Gastroesophageal sphincter (tissue), 4 donors: ENCODE measurements at regions not wholly inside any gene's neighbourhood (a gene's known extent, or its start where the extent isn't known, plus 50 kb on each side); places are given as distances from the start of the nearest gene placed in this dataset.
"Not testable (repeated sequence)": the region's sequence is repeated elsewhere in the genome, so short reads cannot be mapped to it uniquely, and the experiment has no call there.

Experiments
- ATAC-seq: fragments of 150-250 bp; one replicate; pipeline ENCODE4 v1.9.1; 2016; ENCODE audit warnings: mild to moderate bottlenecking, moderate library complexity
- H3K27ac ChIP-seq, 4 donors: fragments of 200-600 bp; sonication (generic) in 3 of 4; 1 replicate in 3 of 4; 2 replicates in 1 of 4; pipeline ENCODE4 v1.5.1; 2016 to 2019
- H3K27me3 ChIP-seq: fragments of 200-600 bp; sonication (generic); one replicate; pipeline ENCODE4 v1.5.1; 2019
- H3K36me3 ChIP-seq, 2 donors: fragments of 200-600 bp; sonication (generic); one replicate each; pipeline ENCODE4 v1.5.1; 2019; ENCODE audit warnings: control low read depth in 1 of 2
- H3K4me1 ChIP-seq, 3 donors: fragments of 200-600 bp; sonication (generic); 1 replicate in 2 of 3; 2 replicates in 1 of 3; pipeline ENCODE4 v1.5.1; 2016 to 2019; ENCODE audit warnings: control low read depth in 2 of 3
- H3K4me3 ChIP-seq, 2 donors: fragments of 200-600 bp; sonication (generic); one replicate each; pipeline ENCODE4 v1.5.1; 2019; ENCODE audit warnings: mild to moderate bottlenecking in 1 of 2, moderate library complexity in 1 of 2
- H3K9me3 ChIP-seq, 3 donors: fragments of 200-600 bp; sonication (generic); one replicate each; pipeline ENCODE4 v1.5.1; 2017 to 2019; ENCODE audit warnings: control low read depth in 2 of 3
- CTCF ChIP-seq, 4 experiments: fragments of 200-600 bp in 2 of 4; fragments of 450-650 bp in 2 of 4; sonication (generic) in 1 of 4; IDR thresholded peaks; one replicate each; pipeline ENCODE4 v1.5.1; 2017 to 2019; ENCODE audit warnings: antibody characterized with exemption in 4 of 4, mild to moderate bottlenecking in 2 of 4, moderate library complexity in 2 of 4
- EP300 ChIP-seq: sonication (generic); formaldehyde crosslinking; IDR thresholded peaks from one replicate; pipeline ENCODE4 v1.6.1; 2017; ENCODE audit warnings: antibody characterized with exemption, mild to moderate bottlenecking
- POLR2A ChIP-seq, 2 donors: fragments of 450-650 bp; IDR thresholded peaks; one replicate each; pipeline ENCODE4 v1.6.1; 2017; ENCODE audit warnings: antibody characterized with exemption in 2 of 2, mild to moderate bottlenecking in 2 of 2, moderate library complexity in 1 of 2
- POLR2AphosphoS5 ChIP-seq: sonication (generic); formaldehyde crosslinking; IDR thresholded peaks from one replicate; pipeline ENCODE4 v1.6.1; 2017; ENCODE audit warnings: antibody characterized with exemption
- WGBS, 2 donors: methylation state at CpG; one replicate each; pipeline ENCODE4 v1.1.5; 2018; ENCODE audit warnings: low coverage in 1 of 2; 5-methylcytosine and 5-hydroxymethylcytosine counted together

- no peaks in the 10 kb centered on the region for H3K36me3 ChIP-seq
- no peak for ATAC-seq
- WGBS, 2 donors, result 64 to 69% methylated on average over 2 of the region's 2 CpGs
- TF ChIP-seq CTCF (IDR thresholded peaks at IDR 0.05), result no peak
- TF ChIP-seq EP300, result no peak
- no peak for TF ChIP-seq POLR2AphosphoS5
- TF ChIP-seq POLR2A (IDR thresholded peaks at IDR 0.05), result no peak
- no peak overlapping the region for H3K27ac ChIP-seq
- H3K27me3 ChIP-seq, result no peaks in the 10 kb centered on the region
- H3K4me3 ChIP-seq, result no peak overlapping the region
- no peaks in the 10 kb centered on the region for H3K9me3 ChIP-seq
- H3K4me1 ChIP-seq, result no peaks in the 10 kb centered on the region
These were observed 1677.1 kb downstream of the OLFM4 start for GRCh38 chr13:54705738-54706137.

- TF ChIP-seq EP300 (no peak), POLR2A (IDR thresholded peaks at IDR 0.05) (no peak), POLR2AphosphoS5 (no peak), CTCF (IDR thresholded peaks at IDR 0.05) (no peak)
- no peak overlapping the region for H3K27ac ChIP-seq
- no peaks in the 10 kb centered on the region for H3K4me1 ChIP-seq
- H3K4me3 ChIP-seq, result no peak overlapping the region
- no peaks in the 10 kb centered on the region for H3K9me3 ChIP-seq
- H3K36me3 ChIP-seq, result no peaks in the 10 kb centered on the region
- 83 to 98% methylated on average over 3 of the region's 3 CpGs for WGBS, 2 donors
- ATAC-seq, result no peak
- no peaks in the 10 kb centered on the region for H3K27me3 ChIP-seq
These were observed 1677.7 kb downstream of the OLFM4 start for GRCh38 chr13:54706336-54706735.

GRCh38 chr13:54709546-54709945 lies 1680.9 kb downstream of the OLFM4 start:
- ATAC-seq, result no peak
- H3K9me3 ChIP-seq, result peaks cover 0 to 12% (median 0%) of the 10 kb centered on the region in 3 donors
- H3K27me3 ChIP-seq, result no peaks in the 10 kb centered on the region
- no peaks in the 10 kb centered on the region for H3K4me1 ChIP-seq
- no peak for TF ChIP-seq CTCF (IDR thresholded peaks at IDR 0.05)
- TF ChIP-seq POLR2AphosphoS5, result no peak
- TF ChIP-seq POLR2A (IDR thresholded peaks at IDR 0.05), result no peak
- no peak for TF ChIP-seq EP300
- no peak overlapping the region for H3K4me3 ChIP-seq
- H3K36me3 ChIP-seq, result no peaks in the 10 kb centered on the region
- no peak overlapping the region for H3K27ac ChIP-seq

GRCh38 chr13:54733639-54734038 lies 1705.0 kb downstream of the OLFM4 start:
- Histone ChIP-seq H3K27me3 (no peaks in the 10 kb centered on the region), H3K4me3 (no peak overlapping the region), H3K9me3 (no peaks in the 10 kb centered on the region), H3K36me3 (no peaks in the 10 kb centered on the region), H3K27ac (no peak overlapping the region), H3K4me1 (no peaks in the 10 kb centered on the region)
- TF ChIP-seq CTCF (IDR thresholded peaks at IDR 0.05) (no peak), EP300 (no peak), POLR2A (IDR thresholded peaks at IDR 0.05) (no peak), POLR2AphosphoS5 (no peak)
- ATAC-seq, result no peak
- 52 to 66% methylated on average over 5 of the region's 5 CpGs for WGBS, 2 donors

- not testable (repeated sequence) for H3K4me1 ChIP-seq, H3K36me3 ChIP-seq, ATAC-seq, H3K27me3 ChIP-seq, H3K4me3 ChIP-seq, H3K27ac ChIP-seq, H3K9me3 ChIP-seq
- WGBS, 2 donors, result no CpG with 5 or more reads among the region's 21 CpGs
These were observed 1708.6 kb downstream of the OLFM4 start for GRCh38 chr13:54737211-54737610.

GRCh38 chr13:54742984-54743383 lies 1714.4 kb downstream of the OLFM4 start:
- H3K4me3 ChIP-seq, result no peak overlapping the region
- H3K27ac ChIP-seq, result no peak overlapping the region
- TF ChIP-seq CTCF (IDR thresholded peaks at IDR 0.05), result no peak
- no peak for TF ChIP-seq EP300
- no peak for TF ChIP-seq POLR2A (IDR thresholded peaks at IDR 0.05)
- TF ChIP-seq POLR2AphosphoS5, result no peak
- no peaks in the 10 kb centered on the region for H3K4me1 ChIP-seq
- no peaks in the 10 kb centered on the region for H3K9me3 ChIP-seq
- no peaks in the 10 kb centered on the region for H3K27me3 ChIP-seq
- no peaks in the 10 kb centered on the region for H3K36me3 ChIP-seq
- no peak for ATAC-seq
